GM18498 (cell line): ENCODE measurements at regions not wholly inside any gene's neighbourhood (a gene's known extent, or its start where the extent isn't known, plus 50 kb on each side); places are given as distances from the start of the nearest gene placed in this dataset.
"Not testable (repeated sequence)": the region's sequence is repeated elsewhere in the genome, so short reads cannot be mapped to it uniquely, and the experiment has no call there.

Experiments
- ATAC-seq: cut with Tn5 transposase; IDR thresholded peaks from one replicate; pipeline ENCODE4 v1.9.1; 2021; ENCODE audit warnings: mild to moderate bottlenecking, moderate library complexity; ENCODE audit not compliant: unreplicated experiment

DNA sequence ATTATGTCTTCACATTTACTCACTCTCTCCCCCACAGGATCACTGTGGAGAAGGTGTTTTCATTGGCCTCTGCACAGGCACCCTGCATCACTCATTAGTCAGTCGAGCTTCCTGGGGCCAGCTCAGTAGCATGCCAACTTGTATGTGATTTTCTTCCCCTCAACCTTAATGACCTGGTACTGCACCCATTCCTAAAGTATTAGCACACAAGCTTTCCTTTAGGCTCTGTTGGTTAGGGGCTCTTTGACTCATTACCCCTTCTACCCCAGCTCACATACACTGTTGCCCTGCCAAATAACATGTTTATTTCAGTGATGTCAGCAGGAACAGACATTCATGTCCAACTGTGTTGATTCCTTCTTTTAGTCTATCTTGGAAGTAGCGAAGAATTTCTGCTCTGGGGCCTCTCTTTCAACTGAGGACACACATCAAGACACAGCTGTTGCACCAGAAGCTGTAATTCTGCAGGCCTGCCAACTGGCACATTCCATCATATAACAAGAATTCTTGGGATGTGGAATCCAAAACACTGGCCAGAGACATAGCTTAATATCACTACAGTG is 603.5 kb upstream of the ADAMTS5 start:
- ATAC-seq: no peak

DNA sequence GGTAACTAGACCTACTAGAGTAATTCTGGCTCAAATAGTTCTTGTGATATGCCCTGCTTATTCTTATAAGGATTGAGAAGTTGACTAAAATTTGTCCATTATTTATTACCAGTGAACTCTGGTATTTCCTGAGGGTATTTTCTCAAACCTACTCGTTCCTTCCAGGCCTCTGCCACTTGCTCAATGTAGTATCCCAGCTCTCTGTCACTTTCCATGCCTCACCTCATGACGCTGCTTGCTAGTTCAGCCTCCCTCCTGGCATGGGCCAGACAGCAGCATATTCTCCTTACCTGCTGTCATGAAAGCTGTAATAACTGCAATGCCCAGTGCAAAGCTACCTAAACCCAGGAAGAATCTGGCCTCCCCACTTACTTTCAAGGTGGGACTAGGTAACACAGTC is 602.9 kb upstream of the ADAMTS5 start:
- ATAC-seq: no peak

DNA sequence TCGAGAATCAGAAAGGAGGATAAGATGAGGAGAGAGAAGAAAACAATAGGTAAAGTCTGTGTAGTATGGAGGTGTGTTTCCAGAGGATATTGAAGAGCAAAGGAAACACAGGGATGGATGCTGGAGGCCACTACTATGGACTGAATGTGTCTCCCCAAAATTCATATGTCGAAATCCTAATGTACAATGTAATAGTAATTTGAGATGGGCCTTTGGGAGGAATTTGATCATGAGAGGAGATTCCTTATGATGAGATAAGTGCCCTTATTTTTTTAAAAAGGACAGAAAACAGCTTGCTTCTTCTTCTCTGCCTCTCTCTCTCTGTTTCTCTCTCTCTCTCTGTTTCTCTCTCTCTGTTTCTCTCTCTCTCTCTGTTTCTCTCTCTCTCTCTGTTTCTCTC is 602.2 kb upstream of the ADAMTS5 start:
- ATAC-seq: no peak

DNA sequence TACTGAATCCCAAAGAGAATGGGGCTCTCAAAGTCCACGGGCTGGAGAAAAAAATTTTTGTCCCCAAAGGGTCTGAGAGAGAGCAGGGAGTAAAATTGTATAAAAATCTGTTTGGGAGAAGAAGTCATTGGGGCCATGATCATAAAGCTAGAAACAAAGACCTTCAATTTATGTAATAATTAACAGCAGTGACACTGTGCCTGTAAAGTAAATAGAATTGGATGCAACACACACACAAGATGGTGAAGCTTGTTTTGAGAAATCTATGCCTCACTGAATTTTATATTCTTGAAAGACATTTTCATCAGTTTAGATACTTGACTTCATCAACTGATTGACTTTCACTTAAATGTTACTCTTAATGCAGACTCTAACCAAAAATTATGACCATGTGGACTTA is 600.5 kb upstream of the ADAMTS5 start:
- ATAC-seq: no peak

DNA sequence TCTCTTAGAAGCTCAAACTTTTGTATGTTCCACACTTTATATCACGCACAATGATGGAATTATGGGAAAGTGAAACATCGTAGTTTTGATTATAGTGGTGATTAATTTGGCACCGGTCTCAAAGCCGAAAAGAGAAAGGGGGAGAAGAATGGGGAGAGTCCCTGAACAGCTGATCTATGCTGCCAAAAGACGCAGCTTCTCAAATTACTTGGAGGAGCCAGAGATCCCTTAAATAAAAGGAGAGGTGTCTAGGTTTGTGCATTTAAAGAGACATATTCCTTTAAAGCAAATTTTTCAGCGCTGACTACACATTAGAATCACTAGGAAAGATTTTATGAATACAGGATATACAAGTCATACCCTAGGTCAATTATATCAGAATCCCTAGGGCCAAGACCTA is 599.6 kb upstream of the ADAMTS5 start:
- no peak for ATAC-seq

DNA sequence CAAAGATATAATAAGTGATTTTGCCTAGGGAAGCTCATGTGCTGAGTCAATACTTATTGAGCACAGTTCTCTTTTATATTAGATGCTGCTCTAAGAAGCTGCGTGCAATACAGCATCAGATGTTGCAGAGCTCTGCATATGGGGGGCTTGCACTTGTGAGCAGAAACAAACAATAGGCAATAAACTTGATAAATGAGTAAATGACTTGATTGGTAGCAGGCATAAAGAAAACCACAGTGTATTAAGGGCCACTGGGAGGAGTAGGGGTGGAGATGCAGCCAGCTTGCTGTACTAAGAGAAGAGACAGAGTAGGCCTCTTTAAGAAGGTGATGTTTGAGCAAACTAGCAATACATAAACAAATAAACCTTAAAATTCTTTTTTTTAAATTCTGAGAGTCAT is 598.5 kb upstream of the ADAMTS5 start:
- no peak for ATAC-seq

DNA sequence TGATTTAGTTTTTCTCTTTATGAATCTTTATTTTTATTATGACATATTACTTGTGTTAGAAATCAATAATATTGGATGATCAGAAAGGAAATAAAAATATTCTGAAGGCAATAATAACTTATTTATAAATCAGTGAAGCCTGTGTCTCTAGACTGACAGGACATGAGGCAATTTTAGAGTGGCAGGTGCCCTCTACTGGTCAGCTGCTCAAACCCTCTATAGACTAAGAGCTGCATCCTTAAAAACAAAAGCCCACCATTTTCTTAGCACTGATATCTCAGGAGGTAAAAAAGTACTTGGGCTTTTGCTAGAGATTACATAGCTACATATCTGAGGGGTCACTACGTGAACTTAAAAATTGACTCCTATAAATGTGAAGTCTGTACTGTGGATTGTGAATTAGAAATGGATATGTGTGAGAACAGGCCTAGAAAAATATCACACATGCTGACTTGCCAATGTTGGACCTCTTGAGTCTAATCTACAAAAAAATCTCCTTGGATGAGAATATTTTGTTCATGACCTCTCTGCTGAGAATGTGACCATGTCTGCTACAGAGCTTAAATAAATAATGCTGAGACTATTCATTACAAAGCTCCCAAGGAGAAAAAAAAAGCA is 597.9 kb upstream of the ADAMTS5 start:
- ATAC-seq: no peak

DNA sequence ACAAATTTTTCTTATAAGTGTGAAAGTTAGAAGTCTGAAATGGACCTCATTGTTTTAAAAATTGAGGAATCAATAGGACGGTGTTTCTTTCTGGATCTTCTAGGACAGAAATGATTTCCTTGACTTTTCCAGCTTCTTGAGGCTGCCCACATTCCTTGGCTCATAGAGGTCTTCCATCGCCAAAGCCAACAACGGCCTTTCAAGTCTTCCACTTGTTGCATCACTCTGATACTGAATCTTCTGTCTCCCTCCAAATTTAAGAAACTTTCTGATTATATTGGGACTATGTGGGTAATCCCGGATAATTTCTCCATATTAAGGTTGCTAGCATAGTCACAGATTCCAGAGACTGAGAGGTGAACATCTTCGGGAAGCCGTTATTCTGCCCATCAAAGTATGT is 595.4 kb upstream of the ADAMTS5 start:
- ATAC-seq: no peak

DNA sequence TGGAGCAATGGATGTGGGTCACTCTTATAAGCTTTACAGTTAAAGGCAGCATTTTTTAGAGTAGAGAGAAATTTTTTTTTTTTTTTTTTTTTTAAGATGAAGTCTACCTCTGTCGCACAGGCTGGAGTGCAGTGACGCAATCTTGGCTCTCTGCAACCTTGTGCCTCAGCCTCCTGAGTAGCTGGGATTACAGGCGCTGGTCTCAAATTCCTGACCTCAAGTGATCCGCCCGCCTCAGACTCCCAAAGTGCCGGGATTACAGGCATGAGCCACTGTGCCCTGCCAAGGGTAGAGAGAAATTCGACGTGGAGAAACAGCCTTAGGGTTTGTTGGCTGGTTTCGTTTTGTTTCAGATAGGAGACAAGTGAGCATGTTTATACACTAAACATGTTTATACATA is 594.2 kb upstream of the ADAMTS5 start:
- no peak for ATAC-seq

DNA sequence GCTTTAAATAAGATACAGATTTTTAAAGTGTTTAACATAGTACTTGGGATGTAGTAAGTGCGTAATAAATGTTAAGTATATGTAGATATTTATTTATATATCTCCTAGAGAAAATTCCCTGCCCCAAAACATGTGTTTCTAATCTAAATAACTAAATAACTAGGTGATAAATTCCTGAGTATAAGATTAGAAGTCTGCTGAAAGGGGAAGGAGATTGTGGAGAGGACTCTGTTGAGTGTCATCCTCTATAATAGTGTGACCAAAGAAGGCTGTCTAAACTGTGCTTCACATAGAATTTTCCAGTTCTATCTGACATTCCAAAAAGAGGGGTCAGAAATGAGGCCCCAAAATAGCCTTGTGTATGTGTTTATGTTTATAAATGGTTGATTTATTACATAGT is 590.5 kb upstream of the ADAMTS5 start:
- no peak for ATAC-seq

DNA sequence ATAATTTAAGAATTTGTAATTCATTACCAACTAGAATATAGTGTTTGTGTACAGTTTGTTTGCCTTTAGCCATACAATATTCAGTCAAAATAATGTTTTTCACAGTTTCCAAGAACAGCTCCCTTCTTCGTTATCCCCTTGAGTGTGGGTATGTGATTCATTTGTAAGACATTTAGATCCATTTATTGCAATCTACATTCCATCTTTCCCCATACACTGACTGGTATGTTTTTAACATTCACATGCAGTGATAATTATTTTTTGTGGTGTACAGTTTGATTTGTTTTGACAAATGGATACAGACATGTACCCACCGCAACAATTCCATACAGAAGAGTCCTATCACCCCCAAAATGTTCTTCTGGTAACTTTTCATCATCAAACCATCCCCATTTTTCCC is 589.1 kb upstream of the ADAMTS5 start:
- no peak for ATAC-seq

DNA sequence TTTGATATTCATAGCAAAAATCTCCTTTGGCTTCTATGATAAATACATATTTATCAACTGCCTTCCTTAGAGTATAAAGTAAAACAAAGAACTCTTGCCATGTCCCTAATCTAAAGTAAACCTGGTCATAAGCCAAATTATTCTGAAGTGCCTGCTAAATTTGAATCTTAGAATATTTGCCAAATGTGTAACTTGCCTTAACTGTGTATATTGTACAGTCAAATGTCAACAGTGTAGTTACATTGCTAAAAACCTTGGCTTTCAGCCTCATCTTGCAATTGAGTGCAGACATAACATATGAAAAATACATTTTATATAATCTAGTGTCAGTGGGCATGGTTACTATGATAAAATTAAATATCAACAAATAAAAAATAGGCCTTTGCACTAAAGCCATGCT is 583.4 kb upstream of the ADAMTS5 start:
- ATAC-seq: no peak

DNA sequence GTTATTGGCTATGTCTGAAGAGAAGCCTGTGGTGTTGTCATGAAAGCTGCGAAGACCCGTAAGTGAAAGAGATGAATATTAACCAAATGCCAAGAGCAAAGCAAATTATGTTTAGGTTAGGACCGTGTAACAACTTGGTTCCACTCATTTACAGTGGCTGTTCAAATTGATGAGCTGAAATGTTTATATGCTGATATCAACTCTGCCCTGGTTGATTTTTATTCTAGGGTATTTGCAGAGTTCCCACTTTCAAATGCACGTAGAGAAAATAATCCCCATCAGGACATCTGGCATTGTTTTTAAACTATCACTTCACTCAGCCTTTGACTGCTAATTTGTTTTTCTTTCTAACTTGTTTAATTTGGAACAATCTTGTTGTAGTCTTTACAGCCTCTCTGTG is 581.6 kb upstream of the ADAMTS5 start:
- ATAC-seq: no peak

DNA sequence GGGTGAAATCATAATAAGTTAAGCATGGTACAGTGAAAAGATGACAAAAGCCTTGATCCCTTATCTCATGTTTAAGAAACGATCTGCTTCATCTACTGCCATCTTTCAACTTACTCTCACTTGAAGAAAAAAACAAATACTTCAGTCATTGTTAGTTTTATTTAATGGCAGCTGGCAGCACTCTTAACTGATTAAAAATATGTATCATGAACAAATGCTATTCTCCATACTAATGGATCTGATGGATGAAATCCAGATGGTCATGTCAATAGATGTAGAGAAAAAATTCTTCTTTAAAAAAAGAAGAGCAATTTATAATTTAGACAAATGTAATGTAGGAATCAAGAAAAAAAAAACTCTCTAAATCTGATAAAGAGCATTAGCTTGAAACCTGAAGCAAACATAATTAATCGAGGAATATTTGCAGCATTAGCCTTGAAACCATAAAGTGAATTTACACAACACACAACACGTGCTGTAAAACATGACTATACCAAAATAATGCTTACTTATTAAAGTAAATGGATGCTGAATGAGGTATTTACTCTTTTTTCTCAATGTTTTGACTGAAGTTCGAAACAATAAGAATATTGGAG is 579.0 kb upstream of the ADAMTS5 start:
- ATAC-seq: no peak

DNA sequence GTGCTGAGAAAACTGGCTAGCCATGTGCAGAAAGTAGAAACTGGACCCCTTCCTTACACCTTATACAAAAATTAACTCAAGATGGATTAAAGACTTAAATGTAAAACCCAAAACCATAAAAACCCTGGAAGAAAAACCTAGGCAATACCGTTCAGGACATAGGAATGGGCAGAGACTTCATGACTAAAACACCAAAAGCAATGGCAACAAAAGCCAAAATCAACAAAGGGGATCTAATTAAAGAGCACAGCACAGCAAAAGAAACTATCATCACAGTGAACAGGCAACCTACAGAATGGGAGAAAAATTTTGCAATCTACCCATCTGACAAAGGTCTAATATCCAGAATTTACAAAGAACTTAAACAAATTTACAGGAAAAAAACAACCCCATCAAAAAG is 575.2 kb upstream of the ADAMTS5 start:
- ATAC-seq: not testable (repeated sequence)

DNA sequence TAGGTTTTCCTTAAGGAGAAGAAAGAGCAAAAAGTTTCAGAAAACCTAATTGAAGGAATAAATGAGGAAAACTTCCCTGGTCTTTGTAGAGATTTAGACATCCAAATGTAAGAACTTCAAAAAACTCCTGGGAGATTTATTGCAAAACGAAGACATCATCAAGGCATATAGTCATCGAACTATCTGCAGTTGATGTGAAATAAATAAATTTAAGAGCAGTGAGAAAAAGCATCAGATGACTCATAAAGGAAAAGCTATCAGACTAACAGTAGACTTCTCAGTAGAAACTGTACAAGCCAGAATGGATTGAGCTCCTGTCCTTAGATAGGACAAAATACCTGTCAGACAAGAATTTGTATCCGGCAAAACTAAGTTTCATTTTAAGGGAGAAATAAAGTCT is 569.4 kb upstream of the ADAMTS5 start:
- ATAC-seq: no peak

DNA sequence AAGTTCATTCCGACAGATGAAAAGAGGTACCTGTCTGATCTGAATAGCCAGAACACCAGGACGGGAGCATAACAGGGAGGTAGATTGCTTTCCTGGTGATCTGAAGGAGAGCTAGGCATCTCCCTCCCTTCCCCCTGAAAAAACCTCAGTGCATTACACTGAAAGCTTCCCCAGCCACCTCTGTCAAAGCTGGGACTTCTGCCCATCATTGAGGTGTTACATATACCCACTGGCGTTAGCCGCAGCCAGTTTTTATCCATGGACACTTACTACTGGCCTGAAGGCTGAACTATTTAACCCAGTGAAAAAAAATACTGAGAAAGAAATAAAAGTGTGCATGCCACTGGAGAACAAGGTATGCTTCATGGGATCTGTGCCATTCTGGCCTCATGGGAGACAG is 568.3 kb upstream of the ADAMTS5 start:
- no peak for ATAC-seq

DNA sequence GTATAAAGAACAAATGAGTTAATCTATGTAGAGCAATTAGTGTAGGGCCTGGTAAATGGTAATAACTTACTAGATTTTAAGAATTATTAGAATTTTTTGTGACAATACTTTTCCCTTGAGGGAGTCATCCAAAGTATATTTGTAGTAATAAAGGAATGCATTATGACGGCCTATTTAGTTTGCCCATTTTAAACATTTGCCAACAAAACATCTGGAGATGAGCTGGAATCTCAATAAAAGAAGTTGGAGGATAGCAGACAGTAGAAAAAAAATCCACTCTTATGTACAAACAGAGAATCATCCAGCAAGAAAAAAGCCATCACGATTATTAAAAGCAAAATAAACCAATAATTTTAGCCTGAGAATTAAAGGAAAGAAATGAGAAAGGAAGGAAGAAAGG is 567.3 kb upstream of the ADAMTS5 start:
- no peak for ATAC-seq

DNA sequence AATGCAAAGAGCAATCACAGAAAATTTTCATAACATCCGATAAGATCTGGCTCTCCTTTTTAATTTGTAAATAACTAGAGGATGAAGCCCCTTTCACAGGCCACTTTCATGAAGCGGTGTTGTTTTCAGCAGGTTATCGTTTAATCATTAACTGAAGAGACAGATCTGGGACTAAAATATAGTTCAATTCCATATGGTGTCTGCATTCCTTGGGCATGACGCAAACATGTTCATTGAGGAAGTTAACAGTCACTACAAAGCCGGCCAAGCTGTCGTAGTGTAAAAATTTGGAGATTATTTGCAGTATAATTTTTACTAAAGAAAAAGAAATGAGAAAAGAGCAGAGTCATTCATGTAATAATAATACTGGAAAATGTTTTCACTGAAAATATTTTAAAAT is 565.2 kb upstream of the ADAMTS5 start:
- no peak for ATAC-seq

DNA sequence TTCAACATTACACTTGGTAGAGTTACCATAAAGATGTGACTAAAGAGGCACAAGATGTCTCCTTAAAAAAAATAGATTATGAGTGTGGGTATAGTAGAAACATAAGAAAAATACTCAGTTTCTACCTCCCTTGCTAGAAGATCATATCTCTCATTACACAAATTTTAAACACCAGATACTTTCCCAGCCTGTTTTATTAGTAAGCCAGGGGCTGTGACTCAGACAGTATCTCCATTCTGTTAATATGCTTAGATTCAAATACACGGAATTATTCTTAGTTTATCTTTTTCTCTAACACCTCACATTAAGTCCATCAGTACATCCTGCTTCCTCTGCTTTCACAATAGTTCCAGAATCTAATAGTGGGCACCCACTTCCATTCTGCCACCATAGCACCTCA is 561.8 kb upstream of the ADAMTS5 start:
- no peak for ATAC-seq

DNA sequence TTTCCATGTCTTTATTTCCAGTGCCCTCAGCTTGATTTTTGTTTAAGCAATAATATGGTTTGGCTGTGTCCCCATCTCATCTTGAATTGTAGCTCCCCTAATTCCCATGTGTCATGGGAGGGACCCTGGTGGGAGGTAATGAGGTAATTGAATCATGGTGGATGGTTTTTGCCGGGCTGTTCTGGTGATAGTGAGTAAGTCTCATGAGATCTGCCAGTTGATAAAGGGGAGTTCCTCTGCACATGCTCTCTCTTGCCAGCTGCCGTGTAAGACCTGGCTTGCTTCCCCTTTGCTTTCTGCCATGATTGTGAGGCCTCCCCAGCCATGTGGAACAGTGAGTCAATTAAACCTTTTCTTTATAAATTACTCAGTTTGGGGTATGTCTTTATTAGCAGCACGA is 559.6 kb upstream of the ADAMTS5 start:
- no peak for ATAC-seq

DNA sequence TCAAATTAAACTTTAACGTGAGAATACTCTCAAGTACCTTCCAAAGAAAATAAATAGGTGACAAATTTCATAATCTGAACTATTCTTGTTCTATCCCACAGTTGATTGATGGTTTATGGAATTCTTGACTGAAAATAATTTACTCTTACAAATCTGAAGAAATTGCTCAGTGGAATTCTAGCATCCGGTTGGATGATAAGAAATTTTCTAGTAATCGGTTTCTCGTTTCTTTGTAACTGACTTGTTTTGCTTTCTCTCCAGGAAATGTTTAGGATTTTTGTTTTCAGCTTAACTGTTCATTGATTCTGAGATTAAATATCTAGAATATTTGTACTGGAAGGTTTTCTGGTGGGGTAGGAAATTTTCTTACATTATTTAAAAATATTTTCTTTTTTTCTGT is 558.9 kb upstream of the ADAMTS5 start:
- ATAC-seq: no peak

DNA sequence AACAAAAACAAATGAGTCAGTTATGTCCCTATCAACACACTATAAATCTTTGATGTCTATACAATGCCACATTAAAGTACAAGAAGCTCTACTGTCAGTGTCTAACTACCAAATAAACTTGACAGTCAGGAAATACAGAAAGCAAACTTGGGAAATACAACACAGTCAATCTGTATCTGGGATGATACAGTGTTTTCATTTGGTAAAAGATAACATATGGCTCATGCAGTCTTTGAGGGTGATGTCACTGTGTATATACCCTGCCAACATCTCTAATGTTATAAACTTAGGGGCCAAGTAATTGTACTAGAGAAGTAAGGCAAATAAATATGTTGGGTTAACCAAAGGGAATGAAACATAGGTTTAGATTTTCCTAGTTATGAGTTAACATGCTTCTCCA is 552.5 kb upstream of the ADAMTS5 start:
- no peak for ATAC-seq
